ENCODE measurements at regions not wholly inside any gene's neighbourhood (a gene's known extent, or its start where the extent isn't known, plus 50 kb on each side); places are given as distances from the start of the nearest gene placed in this dataset.

- no peaks in the 10 kb centered on the region for H3K4me1 ChIP-seq (ENCODE audit: control insufficient read depth, insufficient read depth, low read length)
- H3K27me3 ChIP-seq (ENCODE audit: control insufficient read depth, insufficient read depth, low read length): no peaks in the 10 kb centered on the region
- no peak for DNase-seq
- no peaks in the 10 kb centered on the region for H3K9me3 ChIP-seq (ENCODE audit: control insufficient read depth, low read depth, low read length)
- H3K36me3 ChIP-seq (ENCODE audit: control insufficient read depth, insufficient read depth, low read length): no peaks in the 10 kb centered on the region
- no peak overlapping the region for H3K27ac ChIP-seq (ENCODE audit: low read length)
- WGBS (ENCODE audit: insufficient coverage, low lambda C conversion rate): 50% methylated on average over 1 of the region's 3 CpGs
- no peak overlapping the region for H3K4me3 ChIP-seq (ENCODE audit: low read length)
These were observed 135.0 kb downstream of the DLEU7 start for GRCh38 chr13:50708461-50708860.

GRCh38 chr13:50709058-50709457, 134.4 kb downstream of the DLEU7 start:
- no peak for DNase-seq
- Histone ChIP-seq H3K9me3 (ENCODE audit: control insufficient read depth, low read depth, low read length) (no peaks in the 10 kb centered on the region), H3K4me1 (ENCODE audit: control insufficient read depth, insufficient read depth, low read length) (no peaks in the 10 kb centered on the region), H3K27ac (ENCODE audit: low read length) (no peak overlapping the region), H3K36me3 (ENCODE audit: control insufficient read depth, insufficient read depth, low read length) (no peaks in the 10 kb centered on the region), H3K27me3 (ENCODE audit: control insufficient read depth, insufficient read depth, low read length) (no peaks in the 10 kb centered on the region), H3K4me3 (ENCODE audit: low read length) (no peak overlapping the region)
- no CpG with 5 or more reads among the region's 2 CpGs for WGBS (ENCODE audit: insufficient coverage, low lambda C conversion rate)

GRCh38 chr13:50711131-50711815, 132.2 kb downstream of the DLEU7 start:
- DNase-seq: no peak
- no peak overlapping the region for H3K27ac ChIP-seq (ENCODE audit: low read length)
- H3K4me1 ChIP-seq (ENCODE audit: control insufficient read depth, insufficient read depth, low read length): no peaks in the 10 kb centered on the region
- H3K9me3 ChIP-seq (ENCODE audit: control insufficient read depth, low read depth, low read length): no peaks in the 10 kb centered on the region
- no peaks in the 10 kb centered on the region for H3K36me3 ChIP-seq (ENCODE audit: control insufficient read depth, insufficient read depth, low read length)
- 100% methylated on average over 1 of the region's 6 CpGs for WGBS (ENCODE audit: insufficient coverage, low lambda C conversion rate)
- H3K4me3 ChIP-seq (ENCODE audit: low read length): no peak overlapping the region
- no peaks in the 10 kb centered on the region for H3K27me3 ChIP-seq (ENCODE audit: control insufficient read depth, insufficient read depth, low read length)

- WGBS (ENCODE audit: insufficient coverage, low lambda C conversion rate): 80% methylated on average over 1 of the region's 3 CpGs
- H3K4me3 ChIP-seq (ENCODE audit: low read length): no peak overlapping the region
- no peak for DNase-seq
- no peaks in the 10 kb centered on the region for H3K9me3 ChIP-seq (ENCODE audit: control insufficient read depth, low read depth, low read length)
- no peak overlapping the region for H3K27ac ChIP-seq (ENCODE audit: low read length)
- H3K4me1 ChIP-seq (ENCODE audit: control insufficient read depth, insufficient read depth, low read length): no peaks in the 10 kb centered on the region
- H3K27me3 ChIP-seq (ENCODE audit: control insufficient read depth, insufficient read depth, low read length): no peaks in the 10 kb centered on the region
- H3K36me3 ChIP-seq (ENCODE audit: control insufficient read depth, insufficient read depth, low read length): no peaks in the 10 kb centered on the region
These were observed 131.5 kb downstream of the DLEU7 start for GRCh38 chr13:50711996-50712395.

GRCh38 chr13:50712456-50712855, 131.0 kb downstream of the DLEU7 start:
- Histone ChIP-seq H3K4me3 (ENCODE audit: low read length) (no peak overlapping the region), H3K27ac (ENCODE audit: low read length) (no peak overlapping the region), H3K36me3 (ENCODE audit: control insufficient read depth, insufficient read depth, low read length) (no peaks in the 10 kb centered on the region), H3K4me1 (ENCODE audit: control insufficient read depth, insufficient read depth, low read length) (no peaks in the 10 kb centered on the region), H3K27me3 (ENCODE audit: control insufficient read depth, insufficient read depth, low read length) (no peaks in the 10 kb centered on the region), H3K9me3 (ENCODE audit: control insufficient read depth, low read depth, low read length) (no peaks in the 10 kb centered on the region)
- WGBS (ENCODE audit: insufficient coverage, low lambda C conversion rate): no CpG with 5 or more reads among the region's 3 CpGs
- no peak for DNase-seq

- no peaks in the 10 kb centered on the region for H3K4me1 ChIP-seq (ENCODE audit: control insufficient read depth, insufficient read depth, low read length)
- WGBS (ENCODE audit: insufficient coverage, low lambda C conversion rate): 100% methylated on average over 4 of the region's 7 CpGs
- H3K4me3 ChIP-seq (ENCODE audit: low read length): no peak overlapping the region
- H3K36me3 ChIP-seq (ENCODE audit: control insufficient read depth, insufficient read depth, low read length): no peaks in the 10 kb centered on the region
- H3K27me3 ChIP-seq (ENCODE audit: control insufficient read depth, insufficient read depth, low read length): no peaks in the 10 kb centered on the region
- no peak overlapping the region for H3K27ac ChIP-seq (ENCODE audit: low read length)
- H3K9me3 ChIP-seq (ENCODE audit: control insufficient read depth, low read depth, low read length): no peaks in the 10 kb centered on the region
- DNase-seq: no peak
These were observed 130.6 kb downstream of the DLEU7 start for GRCh38 chr13:50712881-50713280.

- Histone ChIP-seq H3K4me1 (ENCODE audit: control insufficient read depth, insufficient read depth, low read length) (no peaks in the 10 kb centered on the region), H3K36me3 (ENCODE audit: control insufficient read depth, insufficient read depth, low read length) (no peaks in the 10 kb centered on the region), H3K27me3 (ENCODE audit: control insufficient read depth, insufficient read depth, low read length) (no peaks in the 10 kb centered on the region), H3K9me3 (ENCODE audit: control insufficient read depth, low read depth, low read length) (no peaks in the 10 kb centered on the region), H3K27ac (ENCODE audit: low read length) (no peak overlapping the region), H3K4me3 (ENCODE audit: low read length) (no peak overlapping the region)
- WGBS (ENCODE audit: insufficient coverage, low lambda C conversion rate): no CpG with 5 or more reads among the region's 12 CpGs
- peak in 1 of 2 donors; percentile 21 for DNase-seq
These were observed 129.8 kb downstream of the DLEU7 start for GRCh38 chr13:50713523-50714248.

- no peak overlapping the region for H3K4me3 ChIP-seq (ENCODE audit: low read length)
- no peak for DNase-seq
- no peaks in the 10 kb centered on the region for H3K9me3 ChIP-seq (ENCODE audit: control insufficient read depth, low read depth, low read length)
- no peaks in the 10 kb centered on the region for H3K4me1 ChIP-seq (ENCODE audit: control insufficient read depth, insufficient read depth, low read length)
- H3K27ac ChIP-seq (ENCODE audit: low read length): no peak overlapping the region
- no peaks in the 10 kb centered on the region for H3K27me3 ChIP-seq (ENCODE audit: control insufficient read depth, insufficient read depth, low read length)
- no peaks in the 10 kb centered on the region for H3K36me3 ChIP-seq (ENCODE audit: control insufficient read depth, insufficient read depth, low read length)
- WGBS (ENCODE audit: insufficient coverage, low lambda C conversion rate): no CpG with 5 or more reads among the region's 12 CpGs
These were observed 128.6 kb downstream of the DLEU7 start for GRCh38 chr13:50714891-50715290.

- no peak overlapping the region for H3K4me3 ChIP-seq (ENCODE audit: low read length)
- no peak for DNase-seq
- 100% methylated on average over 6 of the region's 14 CpGs for WGBS (ENCODE audit: insufficient coverage, low lambda C conversion rate)
- no peaks in the 10 kb centered on the region for H3K27me3 ChIP-seq (ENCODE audit: control insufficient read depth, insufficient read depth, low read length)
- no peaks in the 10 kb centered on the region for H3K36me3 ChIP-seq (ENCODE audit: control insufficient read depth, insufficient read depth, low read length)
- no peak overlapping the region for H3K27ac ChIP-seq (ENCODE audit: low read length)
- H3K9me3 ChIP-seq (ENCODE audit: control insufficient read depth, low read depth, low read length): no peaks in the 10 kb centered on the region
- H3K4me1 ChIP-seq (ENCODE audit: control insufficient read depth, insufficient read depth, low read length): no peaks in the 10 kb centered on the region
These were observed 127.9 kb downstream of the DLEU7 start for GRCh38 chr13:50715402-50716146.

GRCh38 chr13:50720861-50721671, 122.4 kb downstream of the DLEU7 start:
- no peak overlapping the region for H3K4me3 ChIP-seq (ENCODE audit: low read length)
- no CpG with 5 or more reads among the region's 8 CpGs for WGBS (ENCODE audit: insufficient coverage, low lambda C conversion rate)
- no peaks in the 10 kb centered on the region for H3K4me1 ChIP-seq (ENCODE audit: control insufficient read depth, insufficient read depth, low read length)
- H3K9me3 ChIP-seq (ENCODE audit: control insufficient read depth, low read depth, low read length): no peaks in the 10 kb centered on the region
- H3K36me3 ChIP-seq (ENCODE audit: control insufficient read depth, insufficient read depth, low read length): no peaks in the 10 kb centered on the region
- no peak for DNase-seq
- H3K27ac ChIP-seq (ENCODE audit: low read length): no peak overlapping the region
- no peaks in the 10 kb centered on the region for H3K27me3 ChIP-seq (ENCODE audit: control insufficient read depth, insufficient read depth, low read length)
